GM21423 (cell line): ENCODE measurements at regions not wholly inside any gene's neighbourhood (a gene's known extent, or its start where the extent isn't known, plus 50 kb on each side); places are given as distances from the start of the nearest gene placed in this dataset.

Experiments used
- ATAC-seq: cut with Tn5 transposase; IDR thresholded peaks from one replicate; pipeline ENCODE4 v1.9.1; 2021; ENCODE audit warnings: mild to moderate bottlenecking, moderate library complexity; ENCODE audit not compliant: unreplicated experiment

DNA sequence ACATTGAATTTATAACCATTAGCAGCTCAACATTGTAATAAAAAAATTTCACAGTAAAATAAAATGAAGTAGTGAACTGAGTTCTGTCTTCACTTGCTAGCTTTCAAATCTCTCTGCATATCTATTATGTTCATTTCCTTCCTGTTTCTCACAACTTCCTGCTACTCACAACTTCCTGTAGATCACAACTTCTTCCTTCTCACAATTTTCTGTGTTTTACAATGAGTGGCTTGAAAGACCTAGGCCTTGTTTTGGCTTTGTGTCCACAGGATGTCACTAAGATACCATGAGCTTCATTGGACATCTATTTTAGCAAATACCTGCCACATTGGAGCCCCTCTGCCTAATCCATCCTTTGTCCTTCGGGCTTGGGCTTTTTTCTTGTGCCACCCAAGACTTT lies 480.3 kb upstream of the ADAMTS16 start:
- no peak for ATAC-seq

DNA sequence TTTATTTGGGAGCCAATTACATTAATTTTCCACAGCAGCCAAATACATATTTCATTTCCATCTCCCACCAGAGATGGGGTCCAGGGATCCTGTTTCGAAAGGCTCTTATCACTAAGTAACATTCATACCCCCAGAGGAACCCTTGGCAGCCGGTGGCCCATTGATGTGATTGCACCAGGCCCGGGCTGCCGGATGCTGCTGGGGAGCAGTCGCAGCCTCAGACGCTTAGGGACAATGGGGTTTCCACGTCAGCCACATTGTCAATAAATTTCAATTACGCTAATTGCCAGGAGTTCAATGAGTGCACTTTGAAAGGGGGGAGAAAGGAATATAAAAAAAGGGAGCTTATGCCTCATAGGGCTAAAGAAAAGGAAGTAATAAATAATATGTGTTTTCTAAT lies 478.8 kb upstream of the ADAMTS16 start:
- no peak for ATAC-seq

DNA sequence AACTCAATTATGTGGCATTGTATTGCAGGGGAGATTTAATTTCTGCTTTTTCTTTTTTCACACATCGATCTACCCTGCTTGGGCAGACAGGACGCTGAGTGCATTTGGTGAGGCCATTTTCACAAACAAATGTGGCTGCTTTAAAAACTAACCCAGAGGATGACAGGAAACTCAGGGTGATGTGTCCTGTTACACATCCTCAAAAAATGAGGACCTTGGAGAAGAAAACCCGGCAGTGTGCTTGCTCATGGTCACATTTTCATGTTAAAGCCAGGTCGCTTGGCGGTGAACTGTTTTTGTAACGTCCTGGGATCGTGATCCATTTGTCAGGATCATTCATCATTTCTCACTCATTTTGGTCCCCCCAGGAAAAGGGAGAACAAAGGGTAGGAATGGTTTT lies 478.3 kb upstream of the ADAMTS16 start:
- ATAC-seq, result no peak

DNA sequence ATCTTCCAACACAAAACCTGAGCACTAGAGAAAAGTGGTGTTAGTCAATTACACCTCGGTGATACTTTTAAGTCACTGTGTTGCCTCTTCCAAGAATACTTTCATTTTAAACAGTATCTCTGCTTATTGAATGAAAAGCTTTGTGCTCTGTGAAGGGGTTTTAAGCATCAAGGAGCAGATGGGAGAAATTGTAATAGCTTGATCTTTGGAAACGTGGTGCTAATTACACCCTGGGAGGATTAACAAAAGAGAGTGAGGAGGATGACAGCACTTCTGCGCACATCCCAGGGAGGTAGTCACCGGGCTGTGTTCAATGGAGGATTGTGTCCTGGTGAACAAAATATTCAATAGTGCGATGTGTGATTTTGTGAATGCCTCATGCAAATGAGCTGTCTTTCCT lies 477.4 kb upstream of the ADAMTS16 start:
- no peak for ATAC-seq

DNA sequence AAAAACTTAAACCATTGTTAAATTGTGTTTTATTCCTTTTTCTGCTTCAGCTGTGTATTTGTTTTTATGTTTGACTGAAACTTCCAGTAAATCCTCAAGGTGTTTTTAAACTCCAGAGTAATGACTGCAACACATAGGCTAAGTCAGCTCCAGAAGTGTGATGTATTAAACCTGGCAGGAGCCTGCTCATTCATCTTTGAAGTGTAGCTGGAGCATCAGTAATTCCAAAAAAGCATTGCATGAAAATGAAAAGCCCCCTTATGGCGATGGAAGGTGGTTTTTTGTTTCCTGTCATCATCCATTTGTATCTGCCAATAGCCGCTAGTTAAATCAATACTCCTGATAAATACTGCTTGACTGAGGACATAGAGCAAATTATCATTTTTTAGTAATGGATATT lies 474.2 kb upstream of the ADAMTS16 start:
- ATAC-seq, result no peak

DNA sequence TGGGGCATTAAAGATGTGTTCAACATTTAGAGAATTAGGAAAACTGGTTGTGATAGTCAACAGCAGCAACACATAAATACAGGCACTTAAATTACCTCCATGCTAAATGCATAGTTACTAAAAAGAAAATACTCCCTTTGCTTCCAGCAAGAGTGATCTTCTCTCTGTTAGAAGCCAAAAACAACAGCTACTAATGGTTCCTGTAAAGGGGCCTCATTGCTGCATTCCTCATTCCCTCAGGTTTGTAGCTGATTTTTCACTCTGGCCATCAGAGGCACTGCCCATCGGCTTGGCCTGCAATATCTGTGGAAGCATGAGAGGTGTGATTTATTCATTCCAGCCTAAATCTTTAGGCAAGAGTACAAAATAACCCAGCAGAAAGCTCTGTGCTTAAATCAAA lies 466.0 kb upstream of the ADAMTS16 start:
- ATAC-seq, result no peak

DNA sequence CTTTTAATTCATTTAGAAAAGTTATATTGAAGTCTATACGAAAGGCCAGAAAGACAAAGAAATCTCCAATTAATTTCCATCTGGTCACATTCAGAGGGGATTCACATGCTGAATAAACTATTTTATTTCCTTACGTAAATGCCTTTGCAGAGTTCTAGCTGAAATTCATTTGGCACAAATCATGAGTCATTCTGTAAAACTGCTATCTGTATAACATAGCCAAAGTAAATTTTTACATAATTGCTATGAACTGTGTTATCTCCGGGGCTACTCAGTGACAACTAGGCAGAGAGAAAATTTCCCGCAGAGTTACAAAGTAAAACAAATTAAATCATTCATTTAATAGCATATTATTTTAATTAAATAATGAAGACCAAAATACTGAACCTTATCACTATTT lies 463.2 kb upstream of the ADAMTS16 start:
- ATAC-seq, result no peak

DNA sequence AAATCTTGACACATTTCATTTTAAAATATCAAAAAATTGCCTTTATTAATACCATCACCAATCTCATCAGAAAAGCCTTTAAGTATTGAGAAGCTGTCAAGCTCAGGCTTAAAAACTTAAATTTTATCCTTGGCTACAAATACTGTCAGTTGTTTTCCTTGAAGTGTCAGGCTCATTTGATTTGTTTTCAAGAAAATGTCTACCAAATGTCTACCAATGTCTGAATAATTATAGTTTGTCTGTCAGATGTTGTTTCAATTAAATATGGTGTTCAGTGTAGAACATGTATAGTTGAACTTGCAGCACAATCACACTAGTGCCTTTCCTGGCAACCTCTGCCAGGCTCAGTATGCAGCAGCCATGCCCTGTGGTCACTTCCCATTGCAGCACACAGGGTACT lies 455.2 kb upstream of the ADAMTS16 start:
- ATAC-seq, result no peak

DNA sequence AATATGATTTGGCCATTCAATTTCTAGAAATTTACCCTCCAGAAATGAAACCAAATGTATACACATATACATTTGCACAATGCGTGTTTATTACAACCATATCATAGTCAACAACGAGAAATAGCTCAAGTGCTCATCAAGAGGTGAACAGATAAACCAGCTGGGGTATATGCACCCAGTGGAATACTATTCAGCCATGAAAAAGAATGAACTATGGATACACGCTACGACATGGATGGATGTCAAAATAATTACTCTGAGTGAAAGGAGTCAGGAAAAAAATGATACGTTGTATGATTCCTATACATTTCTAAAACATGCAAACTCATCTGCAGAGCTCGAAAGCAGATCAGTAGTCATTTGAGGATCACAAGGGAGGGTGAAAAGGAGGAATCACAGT lies 441.5 kb upstream of the ADAMTS16 start:
- no peak for ATAC-seq

DNA sequence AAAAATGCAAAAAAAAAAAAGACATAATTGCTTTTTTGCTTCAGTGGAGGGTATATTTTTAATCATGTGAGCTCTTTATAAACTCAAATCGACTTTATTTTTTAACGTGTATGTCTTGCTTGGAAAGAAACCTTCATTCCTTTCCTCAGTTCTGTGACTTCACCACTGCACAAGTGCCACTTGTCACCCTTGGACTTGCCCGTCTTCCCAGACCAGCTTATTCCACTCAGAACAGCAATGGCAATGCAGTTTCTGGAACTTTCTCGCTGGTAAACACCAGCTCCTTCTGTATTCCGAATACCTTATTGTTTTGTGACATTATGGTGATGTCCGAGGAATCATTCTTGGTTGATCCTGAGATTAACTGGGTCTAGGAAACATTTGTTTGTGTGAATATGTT lies 440.5 kb upstream of the ADAMTS16 start:
- no peak for ATAC-seq

DNA sequence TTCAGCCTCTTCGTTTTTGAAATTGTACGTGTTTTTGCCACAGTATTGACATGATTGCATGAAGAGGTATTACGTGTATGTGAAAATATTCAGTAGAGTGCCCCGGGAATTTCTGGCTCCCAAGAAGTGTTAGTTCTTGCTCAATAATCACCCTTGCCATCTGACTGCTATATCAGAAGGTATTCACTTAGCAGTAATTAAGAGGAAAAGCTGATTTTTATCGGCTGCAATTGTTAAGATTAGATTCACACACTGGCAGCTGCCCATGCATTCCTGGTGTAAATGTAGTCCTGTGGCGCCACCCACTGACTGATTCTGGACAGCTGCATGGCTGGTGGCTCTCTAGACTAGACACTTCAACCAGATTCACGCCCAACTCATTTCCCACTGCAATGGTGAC lies 440.1 kb upstream of the ADAMTS16 start:
- no peak for ATAC-seq

DNA sequence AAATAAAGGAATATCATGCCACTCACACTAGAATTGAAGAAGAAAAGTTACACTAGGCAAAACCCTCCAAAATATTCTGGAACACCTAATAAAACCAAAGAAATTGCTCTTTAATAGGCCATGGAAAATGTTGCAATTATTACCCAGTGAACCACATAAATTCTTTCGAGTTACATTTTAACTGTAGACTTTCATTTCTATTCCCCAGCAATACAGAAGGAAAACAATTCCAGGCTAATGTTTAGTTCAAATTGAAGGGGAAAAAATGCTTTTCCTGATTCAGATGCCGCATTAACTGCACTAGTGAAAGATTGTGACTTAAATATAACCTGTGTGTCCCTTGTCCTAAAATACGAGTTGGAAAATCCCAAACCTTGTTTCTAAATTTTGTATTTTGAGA lies 439.3 kb upstream of the ADAMTS16 start:
- no peak for ATAC-seq

DNA sequence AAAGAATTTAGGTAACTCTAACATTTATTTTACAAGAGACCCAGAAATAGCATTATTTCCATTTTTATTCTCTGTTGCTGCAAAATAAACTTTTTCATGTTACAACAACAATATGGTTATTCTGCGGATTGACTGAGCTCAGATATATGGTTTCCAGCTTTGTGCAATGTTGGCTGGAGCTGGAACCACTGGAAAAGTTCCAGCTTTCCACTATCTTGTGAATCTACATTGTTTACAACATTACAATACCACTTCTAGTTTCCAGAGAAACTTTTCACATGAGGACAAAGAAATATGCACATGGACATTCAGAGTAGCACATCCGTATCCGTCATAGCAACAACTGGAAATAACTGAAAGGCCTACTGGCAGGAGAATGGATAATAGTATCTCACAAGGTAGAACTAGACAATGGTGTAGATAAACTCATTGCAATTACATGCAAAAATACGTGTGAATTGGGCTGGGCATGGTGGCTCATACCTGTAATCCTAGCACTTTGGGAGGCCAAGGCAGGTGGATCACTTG lies 436.1 kb upstream of the ADAMTS16 start:
- ATAC-seq, result no peak

DNA sequence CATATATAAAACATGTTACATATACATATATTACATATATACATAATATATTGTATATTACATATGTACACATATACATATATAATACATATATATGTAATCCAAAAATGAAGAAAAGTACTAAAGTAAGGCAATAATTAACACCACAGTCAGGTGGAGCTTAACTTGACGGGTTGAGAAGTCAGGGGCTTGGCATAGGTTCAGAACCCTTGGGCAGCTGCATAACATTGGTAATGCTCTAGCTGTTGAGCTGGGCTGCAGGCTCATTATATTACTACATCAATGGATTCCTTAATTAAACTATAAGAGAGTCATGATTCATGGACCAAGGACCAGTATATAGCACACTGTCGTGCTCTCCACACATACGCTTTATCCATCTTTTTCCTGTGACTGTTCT lies 435.2 kb upstream of the ADAMTS16 start:
- ATAC-seq, result no peak

DNA sequence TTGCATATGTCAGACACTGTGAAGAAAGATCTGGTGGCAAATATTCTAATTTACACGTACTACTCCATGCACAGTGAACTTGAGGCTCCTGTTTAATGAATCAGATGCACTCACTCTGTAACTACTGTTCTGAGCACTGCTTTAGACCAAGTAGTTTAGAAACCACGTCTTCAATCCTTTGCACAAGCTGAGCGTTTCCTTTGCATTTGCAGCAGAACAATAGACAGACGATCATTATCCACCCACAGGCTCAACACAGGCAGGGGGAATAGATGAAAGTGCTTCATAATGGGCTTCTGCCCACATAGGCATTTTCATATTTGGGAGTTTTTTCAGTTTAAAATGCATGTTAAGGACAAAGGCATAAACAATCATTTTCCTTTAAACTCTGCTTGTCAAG lies 423.3 kb upstream of the ADAMTS16 start:
- ATAC-seq, result no peak

DNA sequence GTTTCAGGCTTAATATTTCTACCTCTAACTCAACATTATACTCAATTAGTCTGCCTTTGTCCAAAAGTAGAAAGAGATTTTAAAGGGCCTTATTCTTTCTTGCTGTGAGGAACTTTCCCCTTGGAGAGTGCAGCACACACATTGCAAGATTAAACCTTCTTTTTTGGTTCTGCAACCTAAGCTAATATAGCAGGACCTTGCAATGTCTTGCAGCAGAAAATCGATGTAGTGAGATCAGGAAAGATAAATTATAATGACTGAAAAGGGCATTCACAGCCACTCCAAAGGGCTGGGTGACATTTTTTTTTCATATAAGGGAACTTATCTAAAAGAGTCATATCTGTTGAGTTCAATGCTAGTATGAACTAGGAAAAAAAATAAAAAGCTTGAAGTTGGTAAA lies 422.7 kb upstream of the ADAMTS16 start:
- no peak for ATAC-seq

DNA sequence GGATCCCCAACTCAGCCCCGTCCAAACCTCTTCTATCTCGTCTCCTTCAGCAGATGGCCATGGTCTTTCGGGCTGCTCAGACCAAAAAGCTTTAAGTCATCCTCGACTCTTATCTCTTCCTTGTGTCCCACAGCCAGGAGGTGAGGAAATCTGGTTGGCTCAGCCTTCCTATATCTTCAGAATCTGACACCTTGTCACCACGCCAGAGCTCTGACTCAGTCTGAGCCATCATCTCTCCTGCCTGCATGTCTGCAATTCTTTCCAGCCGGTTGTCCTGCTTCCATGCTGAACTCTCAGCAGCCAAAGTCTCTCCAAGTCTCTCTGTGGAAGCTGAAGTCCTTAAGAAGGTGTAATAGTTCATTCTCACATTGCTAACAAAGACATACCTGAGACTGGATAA lies 419.3 kb upstream of the ADAMTS16 start:
- no peak for ATAC-seq

DNA sequence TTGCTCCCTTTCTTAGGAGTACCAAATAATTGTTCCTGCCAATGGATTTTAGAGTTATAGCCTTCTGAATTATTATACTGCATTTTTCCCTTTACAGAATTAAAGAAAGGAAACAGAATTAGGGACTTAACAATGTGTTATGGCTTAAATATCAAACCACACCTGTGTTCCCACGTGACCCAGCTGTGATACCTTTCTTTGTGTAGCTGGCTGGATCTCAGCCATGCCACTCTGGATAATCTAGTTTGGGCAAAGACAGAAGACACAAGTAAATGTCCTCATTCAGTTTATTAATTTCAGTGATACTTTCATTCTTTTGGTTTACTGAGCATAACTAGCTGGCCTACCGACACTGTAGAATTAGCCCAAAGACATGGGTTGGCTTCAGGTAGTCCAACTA lies 417.2 kb upstream of the ADAMTS16 start:
- ATAC-seq, result no peak

DNA sequence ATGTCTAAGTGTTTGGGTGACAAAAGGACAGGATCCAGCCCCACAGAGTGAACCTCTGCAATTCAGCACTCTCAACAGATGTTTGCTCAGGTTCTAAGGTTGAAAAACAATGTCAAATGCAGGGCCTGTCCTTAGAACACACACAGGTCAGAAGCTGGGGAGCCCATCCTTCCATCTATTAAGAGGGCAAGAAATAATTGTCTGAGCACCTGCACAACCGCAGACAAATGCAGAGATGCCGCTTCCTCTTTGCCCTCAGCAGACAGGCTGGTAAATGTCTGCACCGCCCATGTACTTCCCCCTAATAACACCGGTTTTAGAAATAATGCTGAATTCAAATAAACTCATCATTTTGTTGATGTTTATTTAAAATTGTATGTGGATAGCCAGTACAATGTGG lies 414.5 kb upstream of the ADAMTS16 start:
- no peak for ATAC-seq

DNA sequence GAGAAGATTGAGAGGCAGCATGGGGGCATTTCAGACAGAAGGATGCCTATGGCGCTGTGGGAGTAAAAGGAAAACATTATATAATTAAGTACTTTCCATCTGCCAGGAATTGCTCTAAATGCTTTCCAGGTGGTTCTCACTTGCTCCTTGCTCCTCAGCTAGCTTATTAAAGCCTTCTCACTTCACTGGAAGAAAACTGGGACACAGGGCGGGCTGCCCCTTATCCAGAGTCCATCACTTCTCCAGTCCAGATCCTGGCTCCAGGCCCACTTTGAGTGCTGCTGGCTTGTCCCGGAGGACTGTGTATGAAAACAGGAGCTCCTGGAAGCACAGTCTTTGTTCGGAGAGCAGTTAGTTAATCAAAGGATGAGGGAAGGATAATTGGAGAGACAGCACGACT lies 409.9 kb upstream of the ADAMTS16 start:
- ATAC-seq, result no peak

DNA sequence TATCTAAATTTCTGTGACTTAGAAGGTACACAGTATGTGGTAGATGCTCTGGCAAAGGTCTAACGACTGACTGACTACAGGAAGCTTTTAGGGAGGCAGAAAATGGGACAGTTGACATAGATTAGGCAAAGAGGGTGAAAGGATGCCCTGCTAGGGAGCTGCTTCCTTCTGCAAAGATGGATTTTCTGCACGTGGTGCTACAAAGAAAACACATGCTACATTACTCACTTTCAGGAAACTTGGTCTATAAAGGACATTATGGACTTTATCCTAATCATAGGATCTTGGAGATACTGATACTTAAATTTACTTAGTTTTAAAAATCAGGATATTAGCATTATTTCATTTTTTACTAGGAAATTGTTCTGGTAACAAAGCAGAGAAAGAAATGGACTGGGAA lies 405.8 kb upstream of the ADAMTS16 start:
- no peak for ATAC-seq

DNA sequence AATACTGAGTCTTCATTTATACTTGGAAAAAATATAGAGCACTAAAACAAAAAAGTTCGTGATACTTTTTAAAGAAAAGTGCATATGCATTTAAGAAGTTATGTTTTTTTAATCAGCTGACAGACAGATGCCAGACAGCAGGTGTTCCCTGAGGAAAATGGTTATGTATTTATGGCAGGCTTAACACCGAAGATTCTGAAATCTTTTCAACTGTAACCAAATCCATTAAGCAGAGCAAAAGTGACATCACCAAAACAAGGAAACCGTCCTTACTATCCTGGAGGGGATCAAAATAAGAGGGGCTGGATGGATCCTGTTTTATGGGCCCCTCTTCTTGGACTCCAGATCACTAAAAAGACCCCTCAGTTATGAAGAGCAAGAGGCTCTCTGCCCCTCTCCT lies 404.9 kb upstream of the ADAMTS16 start:
- ATAC-seq, result no peak

DNA sequence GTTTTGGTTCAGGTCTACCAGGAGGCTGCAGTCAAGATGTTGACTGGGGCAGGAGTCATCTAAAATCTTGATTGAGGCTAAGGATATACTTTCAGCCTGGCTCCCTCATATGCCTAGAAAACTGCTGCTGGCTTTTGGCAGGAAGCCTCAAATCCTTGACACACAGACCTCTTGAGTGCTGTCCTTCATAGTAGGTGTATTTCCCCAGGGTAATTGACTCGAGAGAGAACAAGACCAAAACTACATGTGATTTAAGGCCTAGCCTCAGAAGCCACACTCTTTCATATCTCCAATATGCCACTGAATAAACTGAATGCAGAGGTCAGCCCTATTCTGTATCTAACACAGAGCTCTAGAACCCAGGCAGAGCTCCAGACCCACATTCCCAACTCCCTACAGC lies 402.3 kb upstream of the ADAMTS16 start:
- no peak for ATAC-seq

DNA sequence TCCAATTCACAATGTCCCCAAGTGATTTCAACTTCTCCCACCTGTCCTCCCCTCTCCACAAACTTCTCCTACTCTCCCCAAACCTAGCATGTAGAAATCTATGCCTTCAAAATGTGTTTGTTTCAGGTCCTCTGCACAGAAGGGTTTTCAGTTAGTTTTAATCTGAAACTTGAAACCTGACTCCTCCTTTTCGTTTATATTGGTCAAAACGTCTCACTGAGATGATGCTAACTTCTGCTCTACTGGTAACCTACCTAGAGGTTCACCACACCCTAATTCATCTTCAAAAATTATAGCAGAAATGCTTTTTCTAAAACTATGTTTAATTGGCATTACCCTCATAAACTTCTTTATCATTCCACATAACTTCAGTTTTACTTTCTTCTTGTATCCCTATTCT lies 401.8 kb upstream of the ADAMTS16 start:
- no peak for ATAC-seq
